ENCODE measurements at regions not wholly inside any gene's neighbourhood (a gene's known extent, or its start where the extent isn't known, plus 50 kb on each side); places are given as distances from the start of the nearest gene placed in this dataset.

GRCh38 chr9:75644649-75645048 is 245.8 kb upstream of the PCSK5 start:
- no peak overlapping the region for H3K4me3 ChIP-seq (ENCODE audit: low read depth in 1 of 3, low read length in 3 of 3)
- H3K9ac ChIP-seq (ENCODE audit: low read depth in 1 of 2, low read length in 2 of 2): no peak overlapping the region
- no peaks in the 10 kb centered on the region for H3K9me3 ChIP-seq (ENCODE audit: control insufficient read depth in 4 of 4, low read length in 3 of 4)
- no peaks in the 10 kb centered on the region for H3K36me3 ChIP-seq (ENCODE audit: control insufficient read depth in 4 of 4, insufficient read depth in 3 of 4, low read depth in 1 of 4, low read length in 3 of 4)
- 62% methylated on average over 2 of the region's 2 CpGs for WGBS
- H3K27me3 ChIP-seq (ENCODE audit: control insufficient read depth in 4 of 4, insufficient read depth in 4 of 4, low read length in 3 of 4): no peaks in the 10 kb centered on the region
- no peak overlapping the region for H3K27ac ChIP-seq (ENCODE audit: low read depth in 1 of 2, low read length in 2 of 2)
- TF ChIP-seq REST (IDR thresholded peaks at IDR 0.05): no peak
- no peak for TF ChIP-seq NR2F2 (IDR thresholded peaks at IDR 0.05)
- TF ChIP-seq SP1 (IDR thresholded peaks at IDR 0.05): no peak
- TF ChIP-seq, protein P1, sequence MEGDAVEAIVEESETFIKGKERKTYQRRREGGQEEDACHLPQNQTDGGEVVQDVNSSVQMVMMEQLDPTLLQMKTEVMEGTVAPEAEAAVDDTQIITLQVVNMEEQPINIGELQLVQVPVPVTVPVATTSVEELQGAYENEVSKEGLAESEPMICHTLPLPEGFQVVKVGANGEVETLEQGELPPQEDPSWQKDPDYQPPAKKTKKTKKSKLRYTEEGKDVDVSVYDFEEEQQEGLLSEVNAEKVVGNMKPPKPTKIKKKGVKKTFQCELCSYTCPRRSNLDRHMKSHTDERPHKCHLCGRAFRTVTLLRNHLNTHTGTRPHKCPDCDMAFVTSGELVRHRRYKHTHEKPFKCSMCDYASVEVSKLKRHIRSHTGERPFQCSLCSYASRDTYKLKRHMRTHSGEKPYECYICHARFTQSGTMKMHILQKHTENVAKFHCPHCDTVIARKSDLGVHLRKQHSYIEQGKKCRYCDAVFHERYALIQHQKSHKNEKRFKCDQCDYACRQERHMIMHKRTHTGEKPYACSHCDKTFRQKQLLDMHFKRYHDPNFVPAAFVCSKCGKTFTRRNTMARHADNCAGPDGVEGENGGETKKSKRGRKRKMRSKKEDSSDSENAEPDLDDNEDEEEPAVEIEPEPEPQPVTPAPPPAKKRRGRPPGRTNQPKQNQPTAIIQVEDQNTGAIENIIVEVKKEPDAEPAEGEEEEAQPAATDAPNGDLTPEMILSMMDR (IDR thresholded peaks at IDR 0.05; ENCODE audit: low read depth, low read length, missing input control): no peak
- TF ChIP-seq GABPA (IDR thresholded peaks at IDR 0.05 in 1 of 2, conservative IDR thresholded peaks at IDR 0.05 in 1 of 2): no peak
- no peak for TF ChIP-seq RAD21 (IDR thresholded peaks at IDR 0.05)
- no peak for TF ChIP-seq FOXA2 (IDR thresholded peaks at IDR 0.05)
- TF ChIP-seq FOXA1 (IDR thresholded peaks at IDR 0.05): no peak
- H3K4me1 ChIP-seq (ENCODE audit: control insufficient read depth in 4 of 4, insufficient read depth in 4 of 4, low read length in 3 of 4): peaks cover 0 to 12% (median 6%) of the 10 kb centered on the region in 4 donors
- DNase-seq (ENCODE audit: low spot score): no peak

- H3K27ac ChIP-seq (ENCODE audit: low read depth in 1 of 2, low read length in 2 of 2): no peak overlapping the region
- H3K4me1 ChIP-seq (ENCODE audit: control insufficient read depth in 4 of 4, insufficient read depth in 4 of 4, low read length in 3 of 4): peaks cover 0 to 15% (median 6%) of the 10 kb centered on the region in 4 donors
- 91% methylated on average over 8 of the region's 8 CpGs for WGBS
- H3K36me3 ChIP-seq (ENCODE audit: control insufficient read depth in 4 of 4, insufficient read depth in 3 of 4, low read depth in 1 of 4, low read length in 3 of 4): no peaks in the 10 kb centered on the region
- no peak overlapping the region for H3K9ac ChIP-seq (ENCODE audit: low read depth in 1 of 2, low read length in 2 of 2)
- H3K9me3 ChIP-seq (ENCODE audit: control insufficient read depth in 4 of 4, low read length in 3 of 4): no peaks in the 10 kb centered on the region
- H3K4me3 ChIP-seq (ENCODE audit: low read depth in 1 of 3, low read length in 3 of 3): no peak overlapping the region
- TF ChIP-seq REST (IDR thresholded peaks at IDR 0.05) (no peak), YY1 (IDR thresholded peaks at IDR 0.05) (no peak), RXRA (IDR thresholded peaks at IDR 0.05) (no peak), JUND (IDR thresholded peaks at IDR 0.05) (no peak), TAF1 (conservative IDR thresholded peaks at IDR 0.05) (no peak)
- H3K27me3 ChIP-seq (ENCODE audit: control insufficient read depth in 4 of 4, insufficient read depth in 4 of 4, low read length in 3 of 4): no peaks in the 10 kb centered on the region
- no peak for DNase-seq (ENCODE audit: low spot score)
Measured at GRCh38 chr9:75648034-75648433, 242.4 kb upstream of the PCSK5 start.

Measured in liver (tissue), 8 donors.